ENCODE measurements at regions not wholly inside any gene's neighbourhood (a gene's known extent, or its start where the extent isn't known, plus 50 kb on each side); places are given as distances from the start of the nearest gene placed in this dataset.

- DNase-seq: no peak
Observed at GRCh38 chr6:67300430-67301040, 1334.5 kb upstream of the ADGRB3 start.

- DNase-seq: no peak
Observed at GRCh38 chr6:67292169-67292568, 1342.9 kb upstream of the ADGRB3 start.

DNA sequence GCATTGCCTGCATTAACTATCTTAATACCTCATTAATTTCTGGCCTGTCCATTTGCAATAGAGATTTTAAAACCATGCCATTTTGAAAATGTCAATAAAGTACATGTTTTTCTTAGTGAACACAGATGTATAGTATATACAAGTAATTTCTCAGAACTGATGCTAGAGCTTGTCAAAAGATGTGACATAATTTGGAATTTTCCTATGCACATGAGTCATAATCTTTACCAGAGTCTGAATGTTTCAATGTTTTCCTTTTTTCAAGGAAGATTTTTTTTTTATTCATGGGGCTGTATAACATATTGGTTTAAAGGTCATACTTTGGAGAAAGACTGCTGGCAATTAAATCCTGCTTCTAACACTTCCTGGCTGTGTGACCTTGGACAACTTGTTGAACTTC lies 1347.5 kb upstream of the ADGRB3 start:
- DNase-seq: no peak

DNA sequence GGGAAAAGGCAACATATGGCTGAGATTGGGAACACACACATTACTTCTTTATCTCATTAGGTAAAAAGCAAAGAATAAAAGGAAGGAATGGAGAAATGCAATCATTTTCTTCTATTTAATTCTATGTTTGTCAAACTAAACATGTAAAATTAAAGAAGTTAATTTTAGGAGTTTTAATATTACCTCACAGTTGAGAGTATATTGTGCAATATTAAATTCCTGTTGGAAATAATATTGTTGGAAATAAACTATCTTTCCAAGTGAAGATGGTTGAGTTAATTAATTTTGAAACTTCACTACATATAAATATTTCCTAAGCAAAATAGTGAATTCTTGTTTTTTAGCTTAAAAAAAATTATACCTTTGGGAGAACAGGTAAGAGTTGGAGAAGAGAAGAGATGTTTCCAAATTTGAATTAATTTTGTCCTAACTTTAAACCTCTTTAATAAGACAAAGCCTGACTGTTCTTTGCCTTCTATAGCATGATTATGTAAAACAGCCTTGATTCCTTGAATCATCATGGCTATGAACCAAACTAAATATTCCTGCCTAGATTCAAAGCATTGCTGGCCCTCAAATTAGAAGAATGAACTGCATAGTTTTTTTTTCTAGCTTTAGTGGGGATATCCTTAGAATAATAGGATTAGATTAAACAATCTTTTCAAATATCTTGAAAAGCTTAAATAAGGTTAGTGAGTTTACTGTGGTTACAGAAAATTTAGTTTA lies 1349.1 kb upstream of the ADGRB3 start:
- DNase-seq: no peak

DNA sequence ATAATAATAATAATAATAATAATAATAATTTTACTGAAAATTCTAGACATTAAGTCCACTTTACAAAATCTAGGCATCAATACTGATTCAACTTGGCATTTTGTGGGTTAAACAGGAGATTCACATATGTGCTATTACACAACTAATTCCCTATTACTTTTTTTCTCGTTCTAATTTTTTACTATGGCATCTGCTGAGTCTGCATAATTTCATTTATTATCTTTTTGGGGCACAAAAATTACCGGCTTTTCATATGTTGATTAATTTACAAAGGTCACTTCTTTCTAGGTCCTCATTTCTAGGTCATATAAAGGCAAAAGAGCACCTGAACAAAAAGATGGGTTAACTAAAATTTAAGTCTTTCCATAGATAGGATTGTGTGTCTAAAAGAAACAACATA lies 1357.8 kb upstream of the ADGRB3 start:
- no peak for DNase-seq

DNA sequence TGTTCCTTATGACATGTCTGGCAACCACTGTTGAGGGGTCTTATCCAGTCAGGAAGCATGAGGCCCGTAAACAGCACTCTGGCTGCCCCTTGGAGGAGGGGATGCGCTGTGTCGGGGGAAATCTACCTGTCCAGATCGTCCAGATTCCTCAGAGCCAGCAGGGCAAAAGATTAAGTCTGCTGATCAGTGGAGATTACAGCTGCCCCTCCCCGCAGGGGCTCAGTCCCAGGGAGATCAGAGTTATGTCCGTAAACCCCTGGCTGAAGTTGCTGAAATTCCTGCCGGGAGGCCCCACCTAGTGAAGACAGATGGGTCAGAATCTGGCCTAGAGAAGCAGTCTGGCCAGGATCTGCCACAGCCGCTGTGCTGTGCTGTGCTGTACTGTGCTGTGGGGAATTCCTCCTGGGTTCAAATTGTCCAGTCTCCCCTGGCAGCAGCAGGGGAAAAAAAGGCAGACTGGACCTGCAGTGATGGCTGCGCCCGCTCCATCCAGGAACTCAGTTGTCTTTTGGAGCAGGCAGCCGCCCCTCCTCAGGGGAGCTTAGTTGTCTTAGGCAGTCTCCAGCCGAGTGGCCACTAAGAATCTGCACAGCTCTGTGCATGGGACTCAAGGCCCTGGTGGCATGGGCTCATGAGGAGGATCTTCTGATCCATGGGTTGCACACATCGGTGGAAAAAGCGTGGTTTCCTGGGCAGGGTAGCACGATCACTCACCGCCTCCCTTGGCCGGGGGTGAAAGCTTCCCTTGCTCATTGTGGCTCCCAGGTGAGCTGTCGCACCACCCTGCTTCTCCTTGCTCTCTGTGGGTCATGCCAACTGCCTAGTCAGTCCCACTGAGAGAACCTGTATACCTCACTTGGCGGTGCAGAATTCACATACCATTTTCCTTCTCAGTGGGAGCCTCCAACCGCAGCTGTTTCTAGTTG lies 1368.8 kb upstream of the ADGRB3 start:
- DNase-seq: no peak

GRCh38 chr6:67252663-67253062 lies 1382.4 kb upstream of the ADGRB3 start:
- DNase-seq: no peak

- no peak for DNase-seq
Observed at GRCh38 chr6:67248077-67248476, 1387.0 kb upstream of the ADGRB3 start.

GRCh38 chr6:67244037-67244436 lies 1391.0 kb upstream of the ADGRB3 start:
- DNase-seq: no peak

GRCh38 chr6:67237277-67237676 lies 1397.8 kb upstream of the ADGRB3 start:
- no peak for DNase-seq

DNA sequence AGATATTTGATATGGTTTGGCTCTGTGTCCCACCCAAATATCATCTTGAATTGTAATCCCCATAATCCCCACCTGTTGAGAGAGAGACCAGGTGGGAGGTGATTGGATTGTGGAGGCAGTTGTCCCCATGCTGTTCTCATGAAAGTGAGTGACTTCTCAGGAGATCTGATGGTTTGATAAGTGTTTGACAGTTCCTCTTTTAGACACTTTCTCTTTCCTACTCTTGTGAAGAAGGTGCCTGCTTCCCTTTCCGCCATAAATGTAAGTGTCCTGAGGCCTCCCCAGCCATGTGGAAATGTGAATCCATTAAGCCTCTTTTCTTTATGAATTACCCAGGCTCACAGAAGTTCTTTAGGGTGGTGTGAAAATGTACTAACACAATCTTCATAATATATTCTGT lies 1404.0 kb upstream of the ADGRB3 start:
- peak; percentile 32 for DNase-seq

GRCh38 chr6:67224989-67225388 lies 1410.1 kb upstream of the ADGRB3 start:
- no peak for DNase-seq

GRCh38 chr6:67221226-67221625 lies 1413.9 kb upstream of the ADGRB3 start:
- peak; percentile 4 for DNase-seq

- no peak for DNase-seq
Observed at GRCh38 chr6:67219346-67219745, 1415.7 kb upstream of the ADGRB3 start.

- no peak for DNase-seq
Observed at GRCh38 chr6:67212584-67212983, 1422.5 kb upstream of the ADGRB3 start.

DNA sequence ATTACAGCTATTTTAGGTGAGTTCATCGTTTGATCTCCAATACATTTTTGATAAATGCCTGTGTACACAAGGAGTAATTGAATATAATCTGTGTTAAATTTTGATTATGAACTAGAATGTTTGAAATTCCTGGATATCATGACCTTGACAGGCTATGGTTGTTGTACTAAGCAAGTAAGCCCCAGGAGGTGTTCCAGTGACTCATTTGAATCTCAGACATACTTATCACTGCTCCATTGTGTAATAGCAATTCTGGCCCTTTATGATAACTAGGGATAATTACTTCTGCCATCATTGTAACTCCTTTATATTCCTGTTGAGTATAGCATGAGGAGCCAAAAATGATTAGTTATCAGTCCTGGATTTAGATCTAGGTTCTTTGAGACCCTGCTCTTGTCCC lies 1424.6 kb upstream of the ADGRB3 start:
- DNase-seq: no peak

- DNase-seq: no peak
Observed at GRCh38 chr6:67201563-67201962, 1433.5 kb upstream of the ADGRB3 start.

DNA sequence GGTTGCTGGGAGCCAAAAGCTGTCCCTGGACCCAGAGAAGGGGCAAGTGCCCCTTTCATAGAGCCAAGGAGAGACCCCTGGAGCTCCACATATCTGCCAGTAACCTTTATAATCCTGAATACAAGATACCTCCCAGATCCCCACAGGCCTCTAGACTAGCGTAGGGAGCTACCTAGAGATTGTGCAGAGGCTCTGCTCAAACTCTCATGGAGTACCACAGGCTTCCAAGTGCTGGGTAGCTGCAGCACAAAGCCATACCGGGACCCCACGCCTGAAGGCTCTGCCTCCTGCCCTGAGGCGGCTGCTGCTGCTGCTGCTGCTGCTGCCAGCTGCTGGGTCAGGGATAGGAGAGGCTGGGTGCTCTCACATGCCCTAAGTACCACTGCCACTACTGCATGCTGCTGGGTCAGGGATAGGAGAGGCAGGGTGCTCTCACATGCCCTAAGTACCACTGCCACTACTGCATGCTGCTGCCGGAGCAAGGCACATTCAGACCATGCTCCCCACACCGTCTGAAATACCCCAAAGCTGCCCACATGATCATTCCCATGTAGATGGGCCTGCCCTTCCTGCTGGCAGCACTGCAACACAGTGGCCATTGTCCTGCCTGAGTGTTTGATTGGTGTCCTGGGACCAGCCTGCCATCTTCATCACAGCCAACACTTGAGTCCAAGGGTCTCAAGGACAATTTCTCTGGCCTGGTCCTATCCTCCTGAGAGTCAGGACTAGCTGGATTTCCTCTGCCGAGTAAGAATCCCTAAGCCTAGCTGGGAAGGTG lies 1434.3 kb upstream of the ADGRB3 start:
- no peak for DNase-seq

- no peak for DNase-seq
Observed at GRCh38 chr6:67199425-67199824, 1435.7 kb upstream of the ADGRB3 start.

DNA sequence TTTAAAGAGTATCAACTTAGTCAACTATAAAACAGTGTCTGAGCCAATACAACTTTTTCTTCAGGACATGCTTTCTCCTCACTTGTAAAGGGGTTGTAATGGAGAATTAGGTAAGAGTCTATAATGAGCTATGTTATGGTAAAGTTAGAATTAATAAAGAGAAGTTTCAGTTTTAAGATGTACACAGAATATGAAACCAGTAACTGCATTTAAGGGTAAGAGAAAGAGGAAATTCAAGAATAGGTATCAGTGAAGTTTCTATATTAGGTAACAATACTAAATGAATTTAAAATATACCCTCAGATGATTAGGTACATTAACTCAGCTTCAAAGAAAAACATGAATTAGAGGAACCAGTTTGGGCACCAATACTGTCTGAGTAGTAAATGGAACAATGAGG lies 1444.3 kb upstream of the ADGRB3 start:
- DNase-seq: peak; percentile 36

DNA sequence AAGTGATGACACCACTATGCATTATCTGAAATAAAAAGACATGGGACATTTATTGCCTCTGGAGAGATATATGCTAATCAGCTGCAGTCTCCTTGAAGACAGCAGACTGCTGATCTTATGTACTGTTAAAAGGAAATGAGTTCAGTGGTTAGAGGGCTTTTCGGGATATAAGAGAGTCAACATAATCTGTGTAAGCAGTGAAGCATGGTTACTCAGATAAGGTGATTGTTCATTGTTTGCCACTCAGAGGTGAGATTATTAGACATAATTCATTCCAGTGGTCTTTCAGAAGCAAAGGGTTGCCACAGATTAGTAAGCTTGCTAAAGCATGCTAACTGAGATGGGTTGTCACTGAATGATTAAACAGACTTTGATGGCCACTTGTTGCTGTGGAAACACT lies 1450.7 kb upstream of the ADGRB3 start:
- no peak for DNase-seq

GRCh38 chr6:67175101-67175500 lies 1460.0 kb upstream of the ADGRB3 start:
- DNase-seq: no peak

GRCh38 chr6:67165606-67166005 lies 1458.6 kb upstream of the EYS start:
- no peak for DNase-seq

Data from MV-4-11 (cell line).